ENCODE measurements at regions not wholly inside any gene's neighbourhood (a gene's known extent, or its start where the extent isn't known, plus 50 kb on each side); places are given as distances from the start of the nearest gene placed in this dataset.

DNA sequence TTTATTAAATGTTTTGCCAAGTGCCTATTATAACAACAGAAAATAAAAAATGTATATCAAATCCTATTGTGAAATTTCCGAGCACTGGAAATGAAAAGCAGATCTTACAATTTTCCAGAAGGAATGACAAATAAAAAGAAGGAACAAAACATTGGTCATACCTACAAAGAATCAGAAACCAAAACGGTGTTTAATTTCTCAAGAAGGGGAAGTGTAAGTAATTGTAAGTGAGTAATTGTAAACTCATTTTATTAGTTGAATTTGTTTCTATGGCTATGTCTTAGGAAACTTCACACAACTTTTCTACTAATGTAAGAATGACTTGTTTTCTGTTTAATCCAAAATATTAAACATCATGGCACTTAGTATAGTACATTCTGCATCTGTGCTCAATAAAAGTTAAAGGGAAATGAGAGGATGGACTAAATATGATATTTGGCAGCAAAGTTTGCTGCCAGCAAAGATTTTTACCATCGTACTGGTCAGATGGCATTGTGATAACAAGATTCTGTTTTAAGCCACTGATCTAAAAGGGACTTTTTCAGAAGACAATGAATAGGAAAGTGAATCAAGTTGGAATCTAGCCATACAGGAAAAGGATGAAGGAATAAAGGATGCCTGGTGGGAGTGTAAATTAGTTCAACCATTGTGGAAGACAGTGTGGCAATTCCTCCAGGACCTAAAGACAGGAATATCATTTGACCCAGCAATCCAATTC, 232.4 kb downstream of the NFKBIZ start:
- TF ChIP-seq, protein P1, sequence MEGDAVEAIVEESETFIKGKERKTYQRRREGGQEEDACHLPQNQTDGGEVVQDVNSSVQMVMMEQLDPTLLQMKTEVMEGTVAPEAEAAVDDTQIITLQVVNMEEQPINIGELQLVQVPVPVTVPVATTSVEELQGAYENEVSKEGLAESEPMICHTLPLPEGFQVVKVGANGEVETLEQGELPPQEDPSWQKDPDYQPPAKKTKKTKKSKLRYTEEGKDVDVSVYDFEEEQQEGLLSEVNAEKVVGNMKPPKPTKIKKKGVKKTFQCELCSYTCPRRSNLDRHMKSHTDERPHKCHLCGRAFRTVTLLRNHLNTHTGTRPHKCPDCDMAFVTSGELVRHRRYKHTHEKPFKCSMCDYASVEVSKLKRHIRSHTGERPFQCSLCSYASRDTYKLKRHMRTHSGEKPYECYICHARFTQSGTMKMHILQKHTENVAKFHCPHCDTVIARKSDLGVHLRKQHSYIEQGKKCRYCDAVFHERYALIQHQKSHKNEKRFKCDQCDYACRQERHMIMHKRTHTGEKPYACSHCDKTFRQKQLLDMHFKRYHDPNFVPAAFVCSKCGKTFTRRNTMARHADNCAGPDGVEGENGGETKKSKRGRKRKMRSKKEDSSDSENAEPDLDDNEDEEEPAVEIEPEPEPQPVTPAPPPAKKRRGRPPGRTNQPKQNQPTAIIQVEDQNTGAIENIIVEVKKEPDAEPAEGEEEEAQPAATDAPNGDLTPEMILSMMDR (IDR thresholded peaks at IDR 0.05; ENCODE audit: poor library complexity, severe bottlenecking), result no peak
- TF ChIP-seq MXI1 (conservative IDR thresholded peaks at IDR 0.05; ENCODE audit: poor library complexity, severe bottlenecking) (no peak), TAF1 (IDR thresholded peaks at IDR 0.05; ENCODE audit: low read depth) (no peak), EZH2 (IDR thresholded peaks at IDR 0.05; ENCODE audit: borderline replicate concordance, insufficient read depth, low read length, poor library complexity, severe bottlenecking) (no peak), EP300 (conservative IDR thresholded peaks at IDR 0.05; ENCODE audit: poor library complexity, severe bottlenecking) (no peak), POLR2AphosphoS5 (IDR thresholded peaks at IDR 0.05) (no peak), RAD21 (conservative IDR thresholded peaks at IDR 0.05) (no peak)
